GM12874 (cell line): ENCODE measurements at regions not wholly inside any gene's neighbourhood (a gene's known extent, or its start where the extent isn't known, plus 50 kb on each side); places are given as distances from the start of the nearest gene placed in this dataset.

Experiments
- CTCF ChIP-seq: IDR thresholded peaks from 2 replicates; pipeline ENCODE4 v1.5.1; 2011; ENCODE audit warnings: low read depth, mild to moderate bottlenecking, control low read depth, low read length, moderate library complexity; ENCODE audit not compliant: insufficient read depth

GRCh38 chr7:15839416-15840100, 153.1 kb upstream of the MEOX2 start:
- TF ChIP-seq CTCF, result no peak

- TF ChIP-seq CTCF, result no peak
Observed at GRCh38 chr7:15838265-15838664, 151.8 kb upstream of the MEOX2 start.

GRCh38 chr7:15837306-15837950, 150.9 kb upstream of the MEOX2 start:
- TF ChIP-seq CTCF, result no peak

GRCh38 chr7:15836651-15837050, 150.2 kb upstream of the MEOX2 start:
- no peak for TF ChIP-seq CTCF

- no peak for TF ChIP-seq CTCF
Observed at GRCh38 chr7:15836041-15836440, 149.6 kb upstream of the MEOX2 start.

GRCh38 chr7:15834446-15834845, 148.0 kb upstream of the MEOX2 start:
- no peak for TF ChIP-seq CTCF

- no peak for TF ChIP-seq CTCF
Observed at GRCh38 chr7:15832996-15833395, 146.5 kb upstream of the MEOX2 start.
